DND-41 (cell line): ENCODE measurements at regions not wholly inside any gene's neighbourhood (a gene's known extent, or its start where the extent isn't known, plus 50 kb on each side); places are given as distances from the start of the nearest gene placed in this dataset.

ENCODE experiments used
- EZH2 ChIP-seq: IDR thresholded peaks from 3 replicates; pipeline ENCODE4 v1.6.1; 2012; ENCODE audit warnings: borderline replicate concordance, low read depth, mild to moderate bottlenecking, moderate library complexity, low read length, inconsistent platforms; ENCODE audit not compliant: severe bottlenecking
- TF ChIP-seq, protein P1 (sequence below): IDR thresholded peaks from 2 replicates; pipeline ENCODE4 v1.5.1; 2012; ENCODE audit warnings: borderline replicate concordance, low read length, moderate library complexity, mild to moderate bottlenecking; ENCODE audit not compliant: poor library complexity, severe bottlenecking; ENCODE audit errors: extremely low read depth

DNA sequence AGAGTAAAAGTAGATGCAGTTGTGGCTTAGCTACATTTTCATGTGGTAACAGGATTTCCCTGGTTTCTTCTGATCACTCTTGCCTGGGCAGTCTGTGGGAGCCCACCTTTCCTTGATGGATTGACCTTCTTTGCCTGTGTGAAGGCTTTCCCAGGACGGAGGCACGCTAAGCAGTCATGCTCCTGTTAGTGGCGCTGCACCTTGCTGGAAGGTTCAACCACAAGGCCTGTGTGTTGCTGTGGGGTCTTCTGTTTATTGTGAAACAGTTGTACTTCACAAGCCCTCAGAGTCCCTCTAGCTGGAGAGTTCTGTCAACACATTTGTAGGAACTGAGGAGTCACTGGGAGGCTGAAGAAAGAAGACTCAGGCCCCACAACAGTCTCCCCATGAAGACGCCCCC lies 402.0 kb downstream of the IRX1 start:
- TF ChIP-seq, protein P1, sequence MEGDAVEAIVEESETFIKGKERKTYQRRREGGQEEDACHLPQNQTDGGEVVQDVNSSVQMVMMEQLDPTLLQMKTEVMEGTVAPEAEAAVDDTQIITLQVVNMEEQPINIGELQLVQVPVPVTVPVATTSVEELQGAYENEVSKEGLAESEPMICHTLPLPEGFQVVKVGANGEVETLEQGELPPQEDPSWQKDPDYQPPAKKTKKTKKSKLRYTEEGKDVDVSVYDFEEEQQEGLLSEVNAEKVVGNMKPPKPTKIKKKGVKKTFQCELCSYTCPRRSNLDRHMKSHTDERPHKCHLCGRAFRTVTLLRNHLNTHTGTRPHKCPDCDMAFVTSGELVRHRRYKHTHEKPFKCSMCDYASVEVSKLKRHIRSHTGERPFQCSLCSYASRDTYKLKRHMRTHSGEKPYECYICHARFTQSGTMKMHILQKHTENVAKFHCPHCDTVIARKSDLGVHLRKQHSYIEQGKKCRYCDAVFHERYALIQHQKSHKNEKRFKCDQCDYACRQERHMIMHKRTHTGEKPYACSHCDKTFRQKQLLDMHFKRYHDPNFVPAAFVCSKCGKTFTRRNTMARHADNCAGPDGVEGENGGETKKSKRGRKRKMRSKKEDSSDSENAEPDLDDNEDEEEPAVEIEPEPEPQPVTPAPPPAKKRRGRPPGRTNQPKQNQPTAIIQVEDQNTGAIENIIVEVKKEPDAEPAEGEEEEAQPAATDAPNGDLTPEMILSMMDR = peak; percentile 61
- no peak for TF ChIP-seq EZH2
